NT2/D1 (cell line): ENCODE measurements at regions not wholly inside any gene's neighbourhood (a gene's known extent, or its start where the extent isn't known, plus 50 kb on each side); places are given as distances from the start of the nearest gene placed in this dataset.
"Not testable (repeated sequence)": the region's sequence is repeated elsewhere in the genome, so short reads cannot be mapped to it uniquely, and the experiment has no call there.

ENCODE experiments used
- DNase-seq: peaks from one replicate; pipeline ENCODE4 v3.0.0-alpha.2; 2011; ENCODE audit warnings: low read depth, low spot score
- H3K27me3 ChIP-seq: 2 replicates; pipeline ENCODE4 v1.6.0; 2011; ENCODE audit warnings: mild to moderate bottlenecking; ENCODE audit not compliant: insufficient read length, insufficient read depth
- H3K36me3 ChIP-seq: 2 replicates; pipeline ENCODE4 v1.6.1; 2011; ENCODE audit warnings: mild to moderate bottlenecking, low read length, mixed read lengths; ENCODE audit not compliant: insufficient read depth, insufficient read length
- H3K4me1 ChIP-seq: 2 replicates; pipeline ENCODE4 v1.5.1; 2011; ENCODE audit not compliant: insufficient read depth, insufficient read length
- H3K4me3 ChIP-seq: 2 replicates; pipeline ENCODE4 v1.5.1; 2011; ENCODE audit warnings: low read depth; ENCODE audit not compliant: insufficient read length
- H3K9ac ChIP-seq: 2 replicates; pipeline ENCODE4 v1.6.0; 2011; ENCODE audit warnings: low read depth; ENCODE audit not compliant: insufficient read length
- H3K9me3 ChIP-seq: 2 replicates; pipeline ENCODE4 v1.5.1; 2011; ENCODE audit warnings: mild to moderate bottlenecking, low read length; ENCODE audit not compliant: insufficient read depth
- SUZ12 ChIP-seq: IDR thresholded peaks from 2 replicates; pipeline ENCODE4 v1.6.1; 2011; ENCODE audit not compliant: insufficient read length, insufficient read depth; ENCODE audit errors: extremely low read depth
- YY1 ChIP-seq: IDR thresholded peaks from 2 replicates; pipeline ENCODE4 v1.6.1; 2011; ENCODE audit not compliant: insufficient read length, insufficient read depth
- ZNF274 ChIP-seq: IDR thresholded peaks from 2 replicates; pipeline ENCODE4 v1.6.1; 2011; ENCODE audit warnings: mild to moderate bottlenecking, low read depth, low read length

DNA sequence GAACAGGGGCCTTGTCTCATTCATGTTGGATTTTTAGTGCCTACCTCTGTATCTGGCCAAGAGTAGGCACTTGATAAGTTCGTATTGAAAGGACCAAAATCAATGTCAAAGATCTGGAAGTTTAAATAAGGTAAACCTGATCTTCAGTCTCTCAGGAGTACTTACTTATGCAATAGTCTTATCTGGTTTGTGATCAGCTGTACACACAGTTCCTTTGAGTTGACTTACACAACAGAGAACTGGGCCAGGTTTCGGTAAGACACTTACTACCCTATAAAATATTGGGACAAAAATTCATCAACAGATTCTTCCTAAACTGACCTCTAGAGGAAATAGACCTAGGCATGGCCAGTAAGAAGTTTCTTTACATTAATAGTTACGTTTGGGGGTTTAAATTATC is 113.6 kb upstream of the NXPH2 start:
- Histone ChIP-seq H3K4me1 (no peaks in the 10 kb centered on the region), H3K4me3 (no peak overlapping the region), H3K9me3 (no peaks in the 10 kb centered on the region), H3K27me3 (no peaks in the 10 kb centered on the region), H3K9ac (no peak overlapping the region), H3K36me3 (no peaks in the 10 kb centered on the region)
- TF ChIP-seq YY1 (no peak), SUZ12 (no peak), ZNF274 (no peak)
- no peak for DNase-seq

DNA sequence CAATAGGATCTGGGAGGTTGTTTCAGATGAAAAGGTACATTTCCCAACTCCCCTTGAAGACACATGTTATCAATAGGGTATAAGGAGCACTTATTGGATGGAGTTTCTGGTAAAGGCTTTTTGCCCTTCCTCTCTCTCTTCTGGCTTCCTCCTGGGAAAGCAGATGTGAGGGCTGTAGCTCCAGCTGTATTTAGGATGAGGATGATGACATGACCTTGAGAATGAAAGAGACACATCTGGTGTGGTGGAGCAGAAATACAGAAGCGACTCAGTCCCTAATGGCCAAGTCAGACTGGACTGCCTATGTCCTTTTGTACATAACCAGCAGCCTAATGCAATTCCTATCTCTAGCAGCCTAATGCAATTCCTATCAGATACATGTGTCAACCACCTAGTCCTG is 100.9 kb upstream of the NXPH2 start:
- no peak for DNase-seq
- no peak for TF ChIP-seq YY1
- no peak for TF ChIP-seq SUZ12
- no peak for TF ChIP-seq ZNF274
- Histone ChIP-seq H3K27me3 (no peaks in the 10 kb centered on the region), H3K4me1 (no peaks in the 10 kb centered on the region), H3K4me3 (no peak overlapping the region), H3K36me3 (no peaks in the 10 kb centered on the region), H3K9ac (no peak overlapping the region), H3K9me3 (no peaks in the 10 kb centered on the region)

DNA sequence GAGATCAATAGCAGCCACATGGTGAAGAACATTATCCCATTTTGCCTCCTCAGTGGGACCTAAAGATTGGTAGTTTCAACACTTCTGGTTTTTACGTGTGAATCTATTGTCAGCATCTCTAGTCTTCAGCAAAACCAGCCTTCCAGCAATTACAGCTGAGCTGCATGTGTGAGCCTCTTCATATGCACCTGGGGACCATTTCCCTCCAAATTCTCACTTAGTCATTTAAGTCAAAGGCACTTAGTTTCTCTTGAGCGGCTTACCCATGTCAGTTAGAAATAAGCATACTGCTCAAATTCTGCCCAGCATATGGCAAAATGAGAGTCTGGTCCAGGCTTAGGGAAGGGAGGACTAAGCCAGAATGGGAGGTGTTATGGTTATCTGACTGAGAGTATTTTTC is 99.7 kb upstream of the NXPH2 start:
- Histone ChIP-seq H3K36me3 (no peaks in the 10 kb centered on the region), H3K9me3 (no peaks in the 10 kb centered on the region), H3K4me1 (no peaks in the 10 kb centered on the region), H3K9ac (no peak overlapping the region), H3K27me3 (no peaks in the 10 kb centered on the region), H3K4me3 (no peak overlapping the region)
- TF ChIP-seq SUZ12 (no peak), YY1 (no peak), ZNF274 (no peak)
- DNase-seq = no peak

DNA sequence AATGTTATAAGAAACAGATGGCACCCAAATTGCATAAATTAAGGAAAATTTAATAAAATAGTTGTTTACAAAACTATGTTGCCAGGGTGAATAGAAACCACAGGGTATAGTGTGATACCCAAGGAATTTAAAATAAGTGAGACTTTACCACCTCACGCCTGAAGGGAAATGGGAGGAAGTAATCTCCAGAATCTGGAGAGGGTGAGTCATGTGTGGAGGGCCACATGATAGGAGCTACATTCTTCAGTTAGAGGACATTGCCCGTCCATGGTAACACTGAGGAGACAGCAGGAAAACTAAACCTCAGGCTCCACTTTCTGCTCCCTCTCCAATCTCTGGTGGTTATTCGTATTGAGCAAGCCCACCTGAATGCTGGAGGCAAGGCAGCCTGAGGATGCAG is 97.2 kb upstream of the NXPH2 start:
- H3K9ac ChIP-seq = no peak overlapping the region

DNA sequence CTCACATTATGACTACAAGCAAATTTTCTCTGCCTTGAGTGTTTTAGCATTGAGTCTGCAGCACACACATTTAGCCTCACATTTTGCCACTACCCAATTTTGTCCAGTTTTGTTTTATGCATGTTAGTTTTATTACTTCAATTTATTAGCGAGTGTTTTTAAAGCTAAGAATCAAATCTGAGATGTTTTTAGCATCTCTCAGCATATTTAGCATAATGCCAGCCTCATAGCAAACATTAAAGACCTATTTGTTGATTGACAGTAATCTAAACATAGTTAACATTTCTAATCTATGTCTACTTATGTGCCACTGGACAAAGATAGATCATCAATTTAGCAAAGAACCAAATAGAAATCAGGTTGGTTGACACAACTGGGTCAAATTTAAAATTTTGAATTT is 94.1 kb upstream of the NXPH2 start:
- TF ChIP-seq YY1 (no peak), SUZ12 (no peak), ZNF274 (no peak)
- Histone ChIP-seq H3K4me1 (no peaks in the 10 kb centered on the region), H3K9ac (no peak overlapping the region), H3K4me3 (no peak overlapping the region), H3K27me3 (no peaks in the 10 kb centered on the region), H3K9me3 (no peaks in the 10 kb centered on the region), H3K36me3 (no peaks in the 10 kb centered on the region)
- DNase-seq = no peak

More for the DNA sequence above, 97.2 kb upstream of the NXPH2 start:
- Histone ChIP-seq H3K27me3 (no peaks in the 10 kb centered on the region), H3K4me3 (no peak overlapping the region), H3K36me3 (no peaks in the 10 kb centered on the region), H3K4me1 (no peaks in the 10 kb centered on the region), H3K9me3 (no peaks in the 10 kb centered on the region)
- TF ChIP-seq SUZ12 (no peak), ZNF274 (no peak), YY1 (no peak)
- no peak for DNase-seq

DNA sequence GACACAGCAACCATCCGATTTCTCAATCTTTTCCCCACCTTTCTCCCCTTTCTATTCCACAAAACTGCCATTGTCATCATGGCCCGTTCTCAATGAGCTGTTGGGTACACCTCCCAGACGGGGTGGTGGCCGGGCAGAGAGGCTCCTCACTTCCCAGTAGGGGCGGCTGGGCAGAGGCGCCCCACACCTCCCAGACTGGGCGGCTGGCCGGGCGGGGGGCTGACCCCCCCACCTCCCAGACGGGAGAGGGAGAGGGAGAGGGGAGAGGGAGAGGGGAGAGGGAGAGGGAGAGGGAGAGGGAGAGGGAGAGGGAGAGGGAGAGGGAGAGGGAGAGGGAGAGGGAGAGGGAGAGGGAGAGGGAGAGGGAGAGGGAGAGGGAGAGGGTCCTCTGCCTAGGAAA is 91.9 kb upstream of the NXPH2 start:
- not testable (repeated sequence) for H3K27me3 ChIP-seq, H3K4me1 ChIP-seq, H3K36me3 ChIP-seq, H3K9me3 ChIP-seq, DNase-seq, H3K9ac ChIP-seq, H3K4me3 ChIP-seq

DNA sequence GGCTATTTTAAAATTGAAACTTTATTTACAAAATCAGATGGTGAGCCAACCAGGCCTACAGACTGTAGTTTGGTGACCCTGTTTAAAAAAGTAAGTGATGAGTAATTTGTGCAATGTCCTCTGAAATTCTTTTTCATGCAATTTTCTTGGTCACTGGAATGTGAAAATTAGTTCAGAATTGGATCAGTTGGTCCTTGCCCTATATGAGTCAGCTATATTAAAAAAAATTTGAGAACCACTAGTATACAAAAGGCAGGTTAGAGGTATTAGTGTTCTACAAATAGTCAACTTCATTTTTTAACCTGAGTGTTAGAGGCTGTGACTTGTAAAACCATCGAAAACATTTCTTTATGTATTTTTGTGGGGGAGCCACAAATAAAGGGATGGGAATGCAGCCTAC is 91.1 kb upstream of the NXPH2 start:
- Histone ChIP-seq H3K36me3 (no peaks in the 10 kb centered on the region), H3K27me3 (no peaks in the 10 kb centered on the region), H3K9ac (no peak overlapping the region), H3K4me3 (no peak overlapping the region), H3K9me3 (no peaks in the 10 kb centered on the region), H3K4me1 (no peaks in the 10 kb centered on the region)
- TF ChIP-seq SUZ12 (no peak), ZNF274 (no peak), YY1 (no peak)
- DNase-seq = no peak

DNA sequence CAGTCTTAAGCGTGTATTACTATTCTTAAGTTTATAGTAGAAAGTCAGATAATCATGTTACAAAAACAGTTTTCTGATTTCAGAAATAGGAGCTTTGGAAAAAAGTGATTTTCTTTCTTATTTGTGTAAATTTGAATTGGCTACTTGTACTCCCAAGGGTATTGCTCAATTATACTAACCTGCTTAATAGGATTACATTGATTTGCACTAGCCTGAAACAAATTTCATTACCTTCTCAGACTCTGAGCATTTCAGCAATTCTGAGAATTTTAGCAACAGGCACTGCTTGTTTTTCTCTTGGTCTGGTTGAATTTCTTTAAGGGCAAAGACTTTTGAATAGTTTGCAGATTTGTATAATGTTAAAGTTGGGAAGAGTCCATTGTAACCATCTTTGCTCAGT is 87.2 kb upstream of the NXPH2 start:
- H3K9me3 ChIP-seq = no peaks in the 10 kb centered on the region
- no peaks in the 10 kb centered on the region for H3K4me1 ChIP-seq
- H3K27me3 ChIP-seq = no peaks in the 10 kb centered on the region
- TF ChIP-seq ZNF274 (no peak), SUZ12 (no peak), YY1 (no peak)
- H3K36me3 ChIP-seq = no peaks in the 10 kb centered on the region
- no peak overlapping the region for H3K9ac ChIP-seq
- H3K4me3 ChIP-seq = no peak overlapping the region
- no peak for DNase-seq
